ENCODE measurements at regions not wholly inside any gene's neighbourhood (a gene's known extent, or its start where the extent isn't known, plus 50 kb on each side); places are given as distances from the start of the nearest gene placed in this dataset.

DNA sequence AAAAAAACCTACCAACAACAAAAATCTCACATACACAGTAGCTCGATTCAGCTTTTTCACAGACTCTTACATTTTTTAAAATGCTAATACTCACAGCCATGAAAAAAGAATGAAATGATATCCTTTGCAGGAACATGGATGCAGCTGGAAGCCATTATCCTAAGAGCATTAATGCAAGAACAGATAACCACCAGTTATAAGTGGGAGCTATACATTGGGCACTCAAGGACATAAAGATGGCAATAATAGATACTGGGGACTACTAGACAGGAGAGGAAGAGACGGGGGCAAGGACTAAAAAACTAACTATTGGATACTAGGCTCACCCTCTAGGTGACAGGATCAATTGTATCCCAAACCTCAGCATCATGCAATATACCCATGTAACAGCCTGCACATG is 90.3 kb upstream of the CCNH start:
- Histone ChIP-seq H3K36me3 (ENCODE audit: control insufficient read depth in 1 of 2, insufficient read depth in 2 of 2, low read length in 2 of 2) (no peaks in the 10 kb centered on the region), H3K27me3 (ENCODE audit: insufficient read depth, low read length) (no peaks in the 10 kb centered on the region), H3K4me1 (ENCODE audit: control insufficient read depth in 1 of 2, insufficient read depth in 2 of 2, low read length in 2 of 2) (no peaks in the 10 kb centered on the region), H3K4ac (ENCODE audit: low read depth, low read length) (no peak overlapping the region), H3K9ac (ENCODE audit: low read length) (no peak overlapping the region), H4K12ac (ENCODE audit: low read depth, low read length) (no peak overlapping the region), H3K4me2 (ENCODE audit: low read length) (no peak overlapping the region), H2BK120ac (ENCODE audit: insufficient read depth, low read length, poor library complexity) (no peak overlapping the region), H3K79me2 (ENCODE audit: control insufficient read depth, insufficient read depth, low read length, poor library complexity) (no peaks in the 10 kb centered on the region), H4K8ac (ENCODE audit: low read depth, low read length) (no peak overlapping the region), H3K18ac (ENCODE audit: low read length) (no peak overlapping the region), H4K91ac (ENCODE audit: low read depth, low read length) (no peak overlapping the region), H3K14ac (ENCODE audit: low read length) (no peak overlapping the region), H3K9me3 (ENCODE audit: insufficient read depth, low read depth, low read length) (peaks cover 2% of the 10 kb centered on the region), H2BK12ac (ENCODE audit: low read length) (no peak overlapping the region), H3K4me3 (ENCODE audit: low read depth, low read length) (no peak overlapping the region), H2BK5ac (ENCODE audit: low read depth, low read length, poor library complexity) (no peak overlapping the region), H2AK5ac (ENCODE audit: low read length) (no peak overlapping the region), H2AFZ (ENCODE audit: insufficient read depth, low read length, poor library complexity) (no peak overlapping the region), H3K23ac (ENCODE audit: low read length) (no peak overlapping the region), H3K79me1 (ENCODE audit: low read length) (no peaks in the 10 kb centered on the region), H3K27ac (ENCODE audit: low read depth, low read length) (no peak overlapping the region)
- DNase-seq, result no peak
- WGBS (ENCODE audit: extremely low coverage, insufficient coverage, insufficient read length), result no CpG with 5 or more reads among the region's 2 CpGs

DNA sequence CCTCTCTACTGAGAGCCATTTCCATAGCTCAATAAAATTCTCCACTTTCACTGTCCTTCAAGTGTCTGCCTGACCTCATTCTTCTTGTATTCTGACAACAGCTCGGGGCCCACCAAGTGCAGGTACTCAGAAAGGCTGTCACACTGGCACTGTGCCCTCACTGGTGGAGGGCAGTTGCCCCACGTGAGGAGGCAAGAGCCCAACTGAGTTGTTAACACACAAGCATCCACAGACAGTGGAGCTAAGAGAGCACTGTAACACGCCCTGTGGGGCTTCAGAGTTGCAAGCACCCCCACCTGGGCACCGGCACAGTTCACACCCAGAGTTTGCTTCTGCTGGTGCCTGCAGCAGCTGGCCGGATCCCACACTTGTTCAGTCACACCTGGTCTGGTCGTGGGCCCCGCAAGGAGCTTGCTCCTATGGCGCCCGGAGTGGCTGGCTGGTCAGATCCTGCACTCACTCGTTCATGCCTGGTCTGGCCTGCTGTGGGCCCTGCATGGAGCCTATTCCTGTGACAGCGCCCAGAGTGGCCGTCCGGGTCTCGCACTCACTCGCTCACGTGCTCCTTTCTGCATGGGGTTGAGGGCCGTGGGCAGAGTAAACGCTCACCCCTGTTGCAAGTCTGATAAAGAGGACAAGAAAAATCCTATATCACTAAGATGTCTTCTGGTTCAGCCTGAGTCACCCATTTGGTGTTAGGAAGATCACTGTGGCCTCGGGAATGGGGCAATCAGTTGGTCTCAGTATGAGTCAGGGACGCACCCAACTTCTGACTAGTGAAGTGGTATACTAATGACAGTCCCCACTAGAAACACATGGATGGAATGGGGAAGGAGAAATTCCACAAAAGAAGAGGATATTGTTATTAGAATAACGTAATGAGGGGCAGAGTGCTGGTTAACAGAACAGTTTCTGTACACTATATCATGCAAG is 87.0 kb upstream of the CCNH start:
- Histone ChIP-seq H3K4ac (ENCODE audit: low read depth, low read length) (no peak overlapping the region), H3K23ac (ENCODE audit: low read length) (no peak overlapping the region), H3K27me3 (ENCODE audit: insufficient read depth, low read length) (no peaks in the 10 kb centered on the region), H3K79me2 (ENCODE audit: control insufficient read depth, insufficient read depth, low read length, poor library complexity) (no peaks in the 10 kb centered on the region), H3K27ac (ENCODE audit: low read depth, low read length) (no peak overlapping the region), H2BK5ac (ENCODE audit: low read depth, low read length, poor library complexity) (no peak overlapping the region), H2BK12ac (ENCODE audit: low read length) (no peak overlapping the region), H3K36me3 (ENCODE audit: control insufficient read depth in 1 of 2, insufficient read depth in 2 of 2, low read length in 2 of 2) (no peaks in the 10 kb centered on the region), H2AK5ac (ENCODE audit: low read length) (no peak overlapping the region), H3K14ac (ENCODE audit: low read length) (no peak overlapping the region), H4K8ac (ENCODE audit: low read depth, low read length) (no peak overlapping the region), H3K9ac (ENCODE audit: low read length) (no peak overlapping the region), H3K79me1 (ENCODE audit: low read length) (no peaks in the 10 kb centered on the region), H2BK120ac (ENCODE audit: insufficient read depth, low read length, poor library complexity) (no peak overlapping the region), H3K4me2 (ENCODE audit: low read length) (no peak overlapping the region), H3K4me3 (ENCODE audit: low read depth, low read length) (no peak overlapping the region), H3K18ac (ENCODE audit: low read length) (no peak overlapping the region), H3K4me1 (ENCODE audit: control insufficient read depth in 1 of 2, insufficient read depth in 2 of 2, low read length in 2 of 2) (no peaks in the 10 kb centered on the region), H3K9me3 (ENCODE audit: insufficient read depth, low read depth, low read length) (peaks cover 2% of the 10 kb centered on the region), H4K12ac (ENCODE audit: low read depth, low read length) (no peak overlapping the region), H4K91ac (ENCODE audit: low read depth, low read length) (no peak overlapping the region), H2AFZ (ENCODE audit: insufficient read depth, low read length, poor library complexity) (no peak overlapping the region)
- no peak for DNase-seq
- no CpG with 5 or more reads among the region's 21 CpGs for WGBS (ENCODE audit: extremely low coverage, insufficient coverage, insufficient read length)

Data from trophoblast cell (in vitro differentiated cells and primary cell).